ENCODE measurements at regions not wholly inside any gene's neighbourhood (a gene's known extent, or its start where the extent isn't known, plus 50 kb on each side); places are given as distances from the start of the nearest gene placed in this dataset.

DNA sequence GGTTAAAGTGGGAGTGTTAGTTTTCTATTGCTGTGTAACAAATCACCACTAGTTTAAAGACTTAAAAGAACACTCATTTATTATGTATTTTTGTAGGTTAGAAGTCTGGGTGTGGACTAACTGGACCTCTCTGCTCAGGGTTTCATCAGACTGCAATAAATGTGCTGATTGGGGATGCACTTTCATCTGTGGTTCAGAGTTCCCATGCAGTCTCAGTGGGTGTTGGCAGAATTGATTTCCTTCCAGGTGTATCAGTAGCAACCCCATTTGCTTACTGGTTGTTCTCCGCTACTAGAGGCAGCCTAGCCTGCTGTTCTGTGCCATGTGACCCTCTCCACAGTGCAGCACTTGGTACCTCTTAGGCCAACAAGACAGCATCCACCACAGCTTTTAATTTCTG, 2200.5 kb downstream of the MAT2B start:
- Histone ChIP-seq H3K4ac (ENCODE audit: low read depth in 1 of 2, low read length in 2 of 2) (no peak overlapping the region), H3K4me1 (ENCODE audit: control insufficient read depth, insufficient read depth, low read depth, low read length) (no peaks in the 10 kb centered on the region), H3K14ac (ENCODE audit: low read length in 2 of 2) (no peak overlapping the region), H3K79me1 (replicated peaks; ENCODE audit: low read length, poor library complexity, severe bottlenecking) (no peaks in the 10 kb centered on the region), H3K27me3 (ENCODE audit: control insufficient read depth in 1 of 2, insufficient read depth in 1 of 2, low read length in 2 of 2) (no peaks in the 10 kb centered on the region), H2BK12ac (ENCODE audit: low read length in 2 of 2) (no peak overlapping the region), H4K8ac (ENCODE audit: low read length) (peak overlapping the region; percentile 47), H3K27ac (ENCODE audit: low read length, poor library complexity, severe bottlenecking) (no peak overlapping the region), H3K36me3 (ENCODE audit: control insufficient read depth in 1 of 2, insufficient read depth in 2 of 2, low read depth in 1 of 2, low read length in 2 of 2) (no peaks in the 10 kb centered on the region), H2BK120ac (ENCODE audit: low read depth, low read length) (no peak overlapping the region), H2AFZ (ENCODE audit: low read depth, low read length) (no peak overlapping the region), H3K23ac (ENCODE audit: low read length in 2 of 2) (no peak overlapping the region), H3K9ac (ENCODE audit: low read length) (no peak overlapping the region), H3K9me3 (ENCODE audit: control insufficient read depth, low read length) (no peaks in the 10 kb centered on the region), H4K91ac (ENCODE audit: low read length) (no peak overlapping the region), H2BK15ac (ENCODE audit: low read depth, poor library complexity, severe bottlenecking) (no peak overlapping the region), H3K4me3 (ENCODE audit: insufficient read depth in 1 of 2, low read depth in 1 of 2, low read length in 2 of 2) (no peak overlapping the region), H2AK5ac (ENCODE audit: low read length, severe bottlenecking) (no peak overlapping the region), H2BK5ac (ENCODE audit: low read depth, low read length, poor library complexity, severe bottlenecking) (no peak overlapping the region), H3K18ac (ENCODE audit: low read depth in 1 of 2, low read length in 2 of 2) (no peak overlapping the region), H3K4me2 (ENCODE audit: low read length, poor library complexity, severe bottlenecking) (no peak overlapping the region)
- WGBS = 93% methylated on average over 1 of the region's 1 CpG
- DNase-seq = no peak

DNA sequence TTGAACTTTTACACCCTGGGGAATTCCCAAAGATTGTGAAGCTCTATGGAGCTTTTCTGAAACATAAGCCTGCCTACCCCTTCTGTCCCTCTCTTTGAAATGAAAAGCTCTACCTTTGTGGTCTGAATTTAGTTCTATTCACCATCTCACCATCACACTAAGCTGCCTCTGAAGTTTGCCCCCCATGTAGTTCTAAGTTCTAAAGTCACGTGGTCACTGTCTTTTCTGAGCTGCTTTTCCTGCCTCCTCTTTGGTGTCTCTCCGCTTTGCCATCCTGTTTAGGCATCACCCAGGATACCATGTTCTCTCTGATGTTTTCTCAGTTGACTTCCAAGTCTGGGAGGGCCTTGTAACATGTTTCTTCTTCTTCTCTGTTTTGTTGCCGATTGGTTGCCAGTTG, 2206.6 kb downstream of the MAT2B start:
- DNase-seq = no peak
- no peaks in the 10 kb centered on the region for H3K36me3 ChIP-seq (ENCODE audit: control insufficient read depth in 1 of 2, insufficient read depth in 2 of 2, low read depth in 1 of 2, low read length in 2 of 2)
- no peak overlapping the region for H3K14ac ChIP-seq (ENCODE audit: low read length in 2 of 2)
- no peak overlapping the region for H2AFZ ChIP-seq (ENCODE audit: low read depth, low read length)
- H2BK120ac ChIP-seq (ENCODE audit: low read depth, low read length) = no peak overlapping the region
- H4K8ac ChIP-seq (ENCODE audit: low read length) = no peak overlapping the region
- H3K9me3 ChIP-seq (ENCODE audit: control insufficient read depth, low read length) = no peaks in the 10 kb centered on the region
- H3K4ac ChIP-seq (ENCODE audit: low read depth in 1 of 2, low read length in 2 of 2) = no peak overlapping the region
- 98% methylated on average over 2 of the region's 3 CpGs for WGBS
- no peak overlapping the region for H2AK5ac ChIP-seq (ENCODE audit: low read length, severe bottlenecking)
- no peak overlapping the region for H2BK12ac ChIP-seq (ENCODE audit: low read length in 2 of 2)
- H4K91ac ChIP-seq (ENCODE audit: low read length) = no peak overlapping the region
- H3K18ac ChIP-seq (ENCODE audit: low read depth in 1 of 2, low read length in 2 of 2) = no peak overlapping the region
- no peak overlapping the region for H2BK15ac ChIP-seq (ENCODE audit: low read depth, poor library complexity, severe bottlenecking)
- H3K79me1 ChIP-seq (replicated peaks; ENCODE audit: low read length, poor library complexity, severe bottlenecking) = no peaks in the 10 kb centered on the region
- H3K27ac ChIP-seq (ENCODE audit: low read length, poor library complexity, severe bottlenecking) = no peak overlapping the region
- H3K4me3 ChIP-seq (ENCODE audit: insufficient read depth in 1 of 2, low read depth in 1 of 2, low read length in 2 of 2) = no peak overlapping the region
- no peak overlapping the region for H3K9ac ChIP-seq (ENCODE audit: low read length)
- H3K23ac ChIP-seq (ENCODE audit: low read length in 2 of 2) = no peak overlapping the region
- no peak overlapping the region for H3K4me2 ChIP-seq (ENCODE audit: low read length, poor library complexity, severe bottlenecking)
- no peak overlapping the region for H2BK5ac ChIP-seq (ENCODE audit: low read depth, low read length, poor library complexity, severe bottlenecking)
- H3K4me1 ChIP-seq (ENCODE audit: control insufficient read depth, insufficient read depth, low read depth, low read length) = no peaks in the 10 kb centered on the region
- H3K27me3 ChIP-seq (ENCODE audit: control insufficient read depth in 1 of 2, insufficient read depth in 1 of 2, low read length in 2 of 2) = no peaks in the 10 kb centered on the region

GRCh38 chr5:165714598-165714997, 2209.2 kb downstream of the MAT2B start:
- no peak overlapping the region for H2AK5ac ChIP-seq (ENCODE audit: low read length, severe bottlenecking)
- H2BK120ac ChIP-seq (ENCODE audit: low read depth, low read length) = no peak overlapping the region
- DNase-seq = peak; percentile 44
- H3K27me3 ChIP-seq (ENCODE audit: control insufficient read depth in 1 of 2, insufficient read depth in 1 of 2, low read length in 2 of 2) = no peaks in the 10 kb centered on the region
- no peaks in the 10 kb centered on the region for H3K79me1 ChIP-seq (replicated peaks; ENCODE audit: low read length, poor library complexity, severe bottlenecking)
- H2BK15ac ChIP-seq (ENCODE audit: low read depth, poor library complexity, severe bottlenecking) = no peak overlapping the region
- H2BK12ac ChIP-seq (ENCODE audit: low read length in 2 of 2) = no peak overlapping the region
- no peaks in the 10 kb centered on the region for H3K4me1 ChIP-seq (ENCODE audit: control insufficient read depth, insufficient read depth, low read depth, low read length)
- H2AFZ ChIP-seq (ENCODE audit: low read depth, low read length) = no peak overlapping the region
- no peak overlapping the region for H3K9ac ChIP-seq (ENCODE audit: low read length)
- H3K36me3 ChIP-seq (ENCODE audit: control insufficient read depth in 1 of 2, insufficient read depth in 2 of 2, low read depth in 1 of 2, low read length in 2 of 2) = no peaks in the 10 kb centered on the region
- WGBS = 81% methylated on average over 1 of the region's 1 CpG
- H4K8ac ChIP-seq (ENCODE audit: low read length) = no peak overlapping the region
- no peak overlapping the region for H3K4ac ChIP-seq (ENCODE audit: low read depth in 1 of 2, low read length in 2 of 2)
- no peak overlapping the region for H4K91ac ChIP-seq (ENCODE audit: low read length)
- H3K14ac ChIP-seq (ENCODE audit: low read length in 2 of 2) = no peak overlapping the region
- no peak overlapping the region for H3K18ac ChIP-seq (ENCODE audit: low read depth in 1 of 2, low read length in 2 of 2)
- peaks cover 9% of the 10 kb centered on the region for H3K9me3 ChIP-seq (ENCODE audit: control insufficient read depth, low read length)
- H2BK5ac ChIP-seq (ENCODE audit: low read depth, low read length, poor library complexity, severe bottlenecking) = no peak overlapping the region
- no peak overlapping the region for H3K27ac ChIP-seq (ENCODE audit: low read length, poor library complexity, severe bottlenecking)
- no peak overlapping the region for H3K4me3 ChIP-seq (ENCODE audit: insufficient read depth in 1 of 2, low read depth in 1 of 2, low read length in 2 of 2)
- H3K4me2 ChIP-seq (ENCODE audit: low read length, poor library complexity, severe bottlenecking) = no peak overlapping the region
- H3K23ac ChIP-seq (ENCODE audit: low read length in 2 of 2) = no peak overlapping the region

DNA sequence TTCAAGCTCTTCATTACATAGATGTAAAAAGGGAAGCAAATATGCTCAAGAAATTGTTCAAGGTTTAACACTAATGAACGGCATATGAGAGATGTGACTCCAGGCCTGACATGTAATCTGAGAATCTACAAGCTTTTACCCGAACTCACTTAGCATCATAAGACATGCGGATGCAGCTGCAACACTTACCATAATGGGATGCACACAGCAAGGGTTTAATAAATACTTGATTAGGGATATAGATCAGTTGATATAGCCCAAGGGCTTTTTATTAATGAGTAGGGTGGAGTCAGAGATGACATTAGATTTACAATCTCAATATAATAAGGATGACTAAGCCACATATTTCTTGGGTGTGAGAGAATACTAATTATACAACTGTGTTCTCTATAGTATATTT, 2215.5 kb downstream of the MAT2B start:
- Histone ChIP-seq H3K4me3 (ENCODE audit: insufficient read depth in 1 of 2, low read depth in 1 of 2, low read length in 2 of 2) (no peak overlapping the region), H2BK12ac (ENCODE audit: low read length in 2 of 2) (no peak overlapping the region), H4K8ac (ENCODE audit: low read length) (no peak overlapping the region), H2BK5ac (ENCODE audit: low read depth, low read length, poor library complexity, severe bottlenecking) (no peak overlapping the region), H2AFZ (ENCODE audit: low read depth, low read length) (no peak overlapping the region), H3K4me1 (ENCODE audit: control insufficient read depth, insufficient read depth, low read depth, low read length) (no peaks in the 10 kb centered on the region), H3K18ac (ENCODE audit: low read depth in 1 of 2, low read length in 2 of 2) (no peak overlapping the region), H3K79me1 (replicated peaks; ENCODE audit: low read length, poor library complexity, severe bottlenecking) (no peaks in the 10 kb centered on the region), H3K14ac (ENCODE audit: low read length in 2 of 2) (no peak overlapping the region), H3K9me3 (ENCODE audit: control insufficient read depth, low read length) (peaks cover 9% of the 10 kb centered on the region), H3K4ac (ENCODE audit: low read depth in 1 of 2, low read length in 2 of 2) (no peak overlapping the region), H2BK15ac (ENCODE audit: low read depth, poor library complexity, severe bottlenecking) (no peak overlapping the region), H3K36me3 (ENCODE audit: control insufficient read depth in 1 of 2, insufficient read depth in 2 of 2, low read depth in 1 of 2, low read length in 2 of 2) (no peaks in the 10 kb centered on the region), H3K23ac (ENCODE audit: low read length in 2 of 2) (no peak overlapping the region), H3K27ac (ENCODE audit: low read length, poor library complexity, severe bottlenecking) (no peak overlapping the region), H2AK5ac (ENCODE audit: low read length, severe bottlenecking) (no peak overlapping the region), H2BK120ac (ENCODE audit: low read depth, low read length) (no peak overlapping the region), H3K4me2 (ENCODE audit: low read length, poor library complexity, severe bottlenecking) (no peak overlapping the region), H3K27me3 (ENCODE audit: control insufficient read depth in 1 of 2, insufficient read depth in 1 of 2, low read length in 2 of 2) (no peaks in the 10 kb centered on the region), H3K9ac (ENCODE audit: low read length) (no peak overlapping the region), H4K91ac (ENCODE audit: low read length) (no peak overlapping the region)
- DNase-seq = no peak
- 97% methylated on average over 3 of the region's 3 CpGs for WGBS
